GOT3 (cell line): ENCODE measurements at regions not wholly inside any gene's neighbourhood (a gene's known extent, or its start where the extent isn't known, plus 50 kb on each side); places are given as distances from the start of the nearest gene placed in this dataset.
"Not testable (repeated sequence)": the region's sequence is repeated elsewhere in the genome, so short reads cannot be mapped to it uniquely, and the experiment has no call there.

ENCODE experiments used
- DNase-seq: peaks from one replicate; lab custom pipeline; 2025; ENCODE audit warnings: mixed read lengths; lab: John Stamatoyannopoulos, UW

DNA sequence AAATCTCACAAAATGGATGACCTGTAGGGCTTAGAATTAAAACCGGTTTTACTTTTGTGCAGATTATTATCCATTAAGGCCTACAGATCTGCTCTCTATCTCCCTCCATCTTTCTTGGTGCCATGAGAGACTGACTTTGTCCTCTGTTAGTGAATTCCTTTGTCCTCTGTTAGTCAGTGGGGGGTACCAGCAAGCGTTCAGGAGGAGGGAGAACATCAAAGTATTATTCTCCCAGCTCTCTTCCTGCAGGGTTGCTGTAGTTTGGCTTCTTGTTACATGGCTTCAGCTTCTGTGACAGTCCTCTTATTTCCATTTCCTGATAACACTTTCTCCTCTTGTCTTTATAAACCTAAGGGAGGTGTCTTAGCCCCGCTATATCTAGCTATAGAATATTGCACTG lies 850.5 kb upstream of the SEMA6A start:
- no peak for DNase-seq

DNA sequence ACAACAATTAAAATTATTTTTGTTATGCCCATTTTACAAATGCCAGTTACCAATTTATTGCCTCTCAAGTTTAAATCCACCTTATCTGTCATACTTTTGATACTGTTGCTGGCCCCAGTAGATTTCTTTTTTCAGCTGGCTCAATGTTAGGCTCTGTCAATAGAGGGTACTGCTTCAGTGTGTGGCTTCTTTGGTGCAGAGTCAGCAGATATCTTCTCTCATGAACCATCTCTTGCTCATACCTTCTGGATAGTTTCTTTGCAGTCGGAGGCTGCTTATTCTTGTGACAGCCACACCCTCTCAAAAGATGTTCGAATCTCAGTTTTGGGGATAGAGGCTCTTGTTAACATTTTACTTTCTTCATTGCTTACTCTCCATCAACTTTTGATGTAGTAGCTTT lies 849.9 kb upstream of the SEMA6A start:
- no peak for DNase-seq

DNA sequence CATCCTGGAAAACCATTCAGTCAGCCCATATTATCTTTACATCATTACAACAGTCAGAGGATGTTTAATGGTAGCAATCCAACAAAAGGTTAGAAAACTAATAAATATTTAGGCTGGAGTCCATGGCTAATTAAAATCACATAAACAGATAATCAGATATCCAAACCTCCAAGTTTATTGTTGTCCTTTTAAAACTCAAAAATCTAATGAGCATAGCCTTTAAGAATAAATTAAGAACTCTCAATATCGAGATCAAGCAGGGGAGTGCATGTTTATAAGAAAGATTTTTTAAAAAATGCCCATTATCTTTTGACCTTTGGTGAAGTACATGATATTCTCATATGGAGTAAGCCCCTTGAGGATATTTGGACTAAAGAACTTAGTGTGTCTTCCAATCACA lies 842.9 kb upstream of the SEMA6A start:
- no peak for DNase-seq

DNA sequence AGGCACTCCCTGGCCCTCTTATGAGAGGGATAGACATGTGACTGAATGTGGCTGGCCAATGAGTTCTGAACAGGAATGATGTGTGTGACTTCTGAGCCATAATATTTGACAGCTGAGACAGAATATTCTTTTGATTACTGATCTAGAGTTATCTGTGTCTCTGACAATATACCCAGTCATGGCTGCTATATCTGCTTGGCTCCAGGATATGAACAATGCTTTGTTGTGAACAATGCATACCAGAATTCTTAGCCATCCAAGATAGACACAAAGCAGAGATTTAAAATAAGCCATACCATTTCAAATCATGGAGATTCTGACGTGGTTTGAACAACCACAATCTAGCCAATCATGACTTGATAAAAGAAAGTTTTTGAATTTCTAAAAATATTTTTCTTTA lies 840.3 kb upstream of the SEMA6A start:
- no peak for DNase-seq

DNA sequence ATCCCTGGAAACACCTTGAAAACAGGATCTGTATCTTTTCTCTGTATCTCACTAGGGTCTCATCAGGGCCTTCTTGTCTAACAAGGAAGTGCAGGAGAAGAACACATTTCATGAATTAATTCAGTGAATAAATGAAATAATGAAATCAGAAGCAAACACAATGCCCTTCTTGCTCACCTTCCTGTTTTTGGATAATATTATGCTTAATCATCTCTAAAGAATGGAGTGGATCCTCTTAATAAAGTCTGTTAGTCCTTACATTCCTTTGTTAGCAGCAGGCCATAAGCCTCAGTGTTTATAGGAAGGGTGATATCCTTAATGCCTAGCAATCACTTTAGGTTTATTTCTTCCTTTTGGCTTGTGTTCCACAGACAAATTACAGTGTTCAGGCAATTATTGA lies 837.1 kb upstream of the SEMA6A start:
- no peak for DNase-seq

DNA sequence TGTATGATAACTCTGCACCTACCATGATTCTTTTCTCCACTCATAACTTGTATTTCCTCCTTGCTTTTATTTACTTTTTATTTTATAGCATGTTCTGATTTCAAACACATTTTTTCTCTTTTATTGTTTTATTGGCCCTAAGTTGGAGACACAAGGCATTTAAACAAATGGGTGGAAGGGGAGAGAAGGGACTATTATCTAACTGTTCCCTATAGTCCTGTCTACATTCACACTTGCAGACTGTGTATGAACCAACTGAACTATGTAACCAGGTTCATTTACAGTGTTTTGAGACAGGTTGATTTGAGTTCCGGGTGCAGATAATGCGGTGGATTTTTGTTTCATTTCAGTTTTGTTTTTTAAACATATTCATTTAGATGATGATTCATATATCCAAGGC lies 830.6 kb upstream of the SEMA6A start:
- DNase-seq: no peak

DNA sequence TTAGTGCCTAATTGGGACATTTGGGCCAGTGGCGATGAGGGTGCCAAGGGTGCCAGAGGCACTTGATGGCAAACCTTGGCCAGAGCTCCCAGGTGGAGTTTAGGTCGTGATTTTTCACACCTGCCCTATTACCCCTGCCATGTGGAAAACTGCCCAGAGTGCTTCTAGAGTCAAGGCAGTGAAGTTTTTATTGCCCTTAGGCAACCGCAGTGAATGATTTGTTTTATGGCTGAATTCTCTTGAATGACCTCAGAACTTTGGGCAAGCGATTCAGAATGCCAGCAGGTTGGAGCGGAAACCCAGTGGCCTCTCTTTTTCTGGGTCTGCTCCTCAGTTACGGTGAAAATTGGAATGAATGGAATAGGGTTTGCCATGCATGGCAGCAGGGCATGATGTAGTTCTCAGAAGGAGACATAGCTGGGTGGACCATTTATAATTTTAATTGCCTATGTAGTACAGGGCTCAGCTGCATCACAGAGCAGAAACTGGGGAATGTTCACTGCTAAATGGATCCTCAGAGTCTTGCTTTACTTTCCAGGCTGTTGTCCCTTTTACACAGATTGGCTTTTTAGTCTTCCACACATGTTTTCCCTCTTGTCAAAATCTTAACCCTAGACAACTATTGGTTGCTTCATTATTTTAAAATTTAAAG lies 820.0 kb upstream of the SEMA6A start:
- no peak for DNase-seq

DNA sequence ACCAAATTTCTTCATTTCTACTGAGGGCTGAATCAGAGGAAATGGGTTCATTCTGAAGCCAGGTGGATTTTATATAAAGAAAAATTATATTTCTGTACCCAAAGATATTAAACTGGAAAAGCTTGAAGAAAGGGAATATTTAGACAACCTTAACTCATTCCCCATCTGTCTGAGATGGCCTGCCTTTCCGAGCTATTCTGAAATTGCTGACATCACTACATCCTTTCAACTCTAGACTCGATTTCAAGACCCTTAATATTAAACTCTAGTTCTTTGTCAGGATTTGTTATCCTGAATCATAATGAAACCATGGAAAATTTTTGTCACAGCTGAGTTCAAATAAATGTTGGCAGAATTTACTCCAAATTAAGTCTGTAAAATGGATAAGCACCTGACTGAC lies 818.5 kb upstream of the SEMA6A start:
- DNase-seq: no peak

DNA sequence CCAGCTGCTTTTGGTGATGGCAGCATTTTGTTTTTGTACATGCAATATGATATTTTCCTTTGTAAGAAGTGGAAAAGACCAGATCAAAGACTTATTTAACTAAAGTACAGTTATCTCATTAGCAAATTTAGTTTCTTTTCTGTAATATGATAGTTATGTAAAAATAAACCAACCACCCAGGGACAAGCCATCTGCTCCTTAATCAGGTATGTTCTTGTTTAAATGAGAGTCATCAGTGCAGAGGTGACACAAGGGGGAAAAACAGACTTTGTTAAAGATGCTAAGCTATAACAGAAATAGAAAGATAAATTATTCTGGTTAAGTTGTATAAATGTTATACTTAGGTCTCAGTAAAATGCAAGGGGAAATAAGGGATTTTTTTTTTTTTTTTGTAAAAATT lies 805.7 kb upstream of the SEMA6A start:
- DNase-seq: no peak

DNA sequence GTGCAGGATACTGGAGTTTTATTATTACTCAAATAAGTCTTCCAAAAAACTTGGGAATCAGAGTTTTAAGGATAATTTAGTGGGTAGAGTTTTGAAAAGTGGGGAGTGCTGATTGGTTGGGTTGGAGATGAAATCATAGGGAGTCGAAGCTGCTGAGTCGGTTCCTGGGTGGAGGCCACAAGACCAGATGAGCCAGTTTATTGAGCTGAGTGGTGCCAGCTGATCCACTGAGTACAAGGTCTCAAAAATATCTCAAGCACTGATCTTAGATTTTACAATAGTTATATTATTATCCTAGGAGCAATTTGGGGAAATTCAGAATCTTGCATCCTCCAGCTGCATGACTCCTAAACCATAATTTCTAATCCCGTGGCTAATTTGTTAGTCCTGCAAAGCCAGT lies 804.9 kb upstream of the SEMA6A start:
- DNase-seq: no peak

DNA sequence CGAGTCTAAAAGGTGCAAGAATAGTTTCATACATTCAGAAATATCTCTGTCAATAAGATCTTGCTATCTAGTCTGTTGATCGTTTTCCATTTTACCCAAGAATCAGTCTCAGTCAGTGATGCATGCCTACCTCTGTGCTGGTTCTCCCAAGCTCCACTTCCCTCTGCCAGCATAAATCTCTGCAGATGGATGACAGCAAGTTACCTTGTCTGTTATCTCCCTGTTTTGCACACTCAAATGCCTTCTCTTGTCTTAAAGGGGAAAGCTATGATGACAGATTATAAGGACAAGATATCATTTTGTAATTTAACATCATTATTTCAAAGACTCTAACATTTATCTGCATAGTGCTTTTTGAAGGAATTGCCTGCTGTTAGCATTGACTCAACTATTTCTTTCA lies 802.1 kb upstream of the SEMA6A start:
- DNase-seq: no peak

DNA sequence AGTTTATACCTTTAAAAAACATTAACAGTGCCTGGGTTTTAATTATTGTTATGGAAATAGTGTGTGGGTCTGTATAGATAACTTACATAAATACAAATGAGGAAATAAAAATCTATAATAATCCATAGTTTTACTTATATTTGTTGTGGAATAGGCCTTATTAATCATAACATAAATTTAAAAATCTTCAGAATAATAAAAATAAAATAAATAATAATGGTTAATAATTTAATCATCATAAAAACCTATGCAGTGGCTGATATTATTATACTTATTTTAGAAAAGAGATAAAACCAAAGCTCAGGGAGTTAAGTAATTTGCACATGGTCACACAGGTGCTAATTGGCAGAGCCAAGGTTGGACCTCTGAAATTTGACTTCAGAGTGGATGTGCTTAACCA lies 785.3 kb upstream of the SEMA6A start:
- no peak for DNase-seq

DNA sequence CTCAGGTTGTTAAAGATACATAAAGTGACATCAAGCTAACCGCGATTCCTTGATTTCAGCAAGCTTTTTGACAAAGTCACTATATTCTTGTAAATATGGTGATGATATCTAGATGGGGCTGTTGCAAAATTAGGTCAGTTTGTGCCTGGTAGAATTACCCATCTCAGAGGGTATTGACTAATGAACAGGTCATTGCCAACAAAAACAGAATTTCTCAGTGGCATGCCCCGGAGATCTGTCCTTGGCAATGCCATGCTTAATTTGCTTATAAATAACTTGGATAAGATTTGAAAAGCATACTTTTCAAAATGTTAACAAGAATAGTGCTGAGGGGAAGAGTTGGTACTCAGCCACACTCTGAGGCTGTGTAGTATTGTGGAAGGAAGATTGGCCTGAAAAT lies 783.3 kb upstream of the SEMA6A start:
- DNase-seq: no peak

DNA sequence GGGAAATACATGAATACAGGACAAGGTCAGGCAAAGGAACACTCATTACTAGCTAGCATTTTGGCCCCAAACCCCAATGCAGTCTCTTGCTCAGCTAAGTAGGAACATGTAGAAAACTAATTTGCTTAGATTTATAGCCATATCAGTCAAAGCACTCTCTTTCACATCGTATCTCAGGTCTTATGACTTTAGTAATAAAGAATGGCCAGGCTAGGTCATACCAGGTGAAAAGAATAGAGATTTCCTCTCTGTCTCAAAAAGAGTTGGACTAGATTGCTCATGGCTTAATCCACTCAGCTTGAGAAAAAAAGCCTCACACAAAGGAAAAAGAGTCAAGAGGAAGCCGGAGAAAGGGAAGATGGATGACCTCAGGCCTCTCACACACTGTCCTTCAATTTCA lies 772.7 kb upstream of the SEMA6A start:
- DNase-seq: no peak

DNA sequence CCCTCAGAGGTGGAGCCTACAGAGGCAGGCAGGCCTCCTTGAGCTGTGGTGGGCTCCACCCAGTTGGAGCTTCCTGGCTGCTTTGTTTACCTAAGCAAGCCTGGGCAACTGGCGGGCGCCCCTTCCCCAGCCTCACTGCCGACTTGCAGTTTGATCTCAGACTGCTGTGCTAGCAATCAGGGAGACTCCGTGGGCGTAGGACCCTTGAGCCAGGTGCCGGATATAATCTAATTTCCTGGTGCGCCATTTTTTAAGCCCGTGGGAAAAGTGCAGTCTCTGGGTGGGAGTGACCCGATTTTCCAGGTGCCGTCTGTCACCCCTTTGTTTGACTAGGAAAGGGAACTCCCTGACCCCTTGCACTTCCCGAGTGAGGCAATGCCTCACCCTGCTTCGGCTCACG lies 769.1 kb upstream of the SEMA6A start:
- DNase-seq: not testable (repeated sequence)

DNA sequence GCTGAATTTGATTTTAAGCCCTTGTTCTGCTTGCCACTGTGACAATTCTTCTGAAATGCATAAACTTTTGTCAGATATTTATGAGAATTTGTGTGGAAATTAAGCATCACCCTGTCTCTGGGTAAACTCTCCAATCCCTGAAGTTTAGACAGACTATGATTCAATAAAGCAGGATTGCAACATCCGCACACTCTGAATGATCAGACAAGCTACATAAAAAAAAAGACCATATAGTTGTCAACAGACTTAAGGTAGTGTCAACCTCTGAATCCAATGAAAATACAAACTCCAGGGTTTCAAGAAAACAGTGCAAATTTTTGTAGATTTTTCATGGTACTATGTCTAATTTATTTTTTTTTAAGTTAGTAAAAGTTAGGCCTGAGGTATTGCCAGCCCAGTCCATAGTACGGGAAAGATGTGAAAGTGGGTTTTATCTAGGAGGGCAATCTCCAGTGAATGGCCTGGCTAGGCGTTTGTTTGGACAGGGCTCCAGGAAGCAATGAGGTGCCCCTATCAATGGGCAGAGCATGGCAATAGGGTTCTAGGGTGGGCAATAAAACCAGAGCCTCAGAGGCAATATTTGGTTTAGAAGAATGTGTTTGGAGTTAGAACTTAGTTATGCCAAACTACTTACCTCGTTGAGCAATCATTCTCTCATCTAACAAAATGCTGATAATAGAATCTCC lies 762.6 kb upstream of the SEMA6A start:
- no peak for DNase-seq

DNA sequence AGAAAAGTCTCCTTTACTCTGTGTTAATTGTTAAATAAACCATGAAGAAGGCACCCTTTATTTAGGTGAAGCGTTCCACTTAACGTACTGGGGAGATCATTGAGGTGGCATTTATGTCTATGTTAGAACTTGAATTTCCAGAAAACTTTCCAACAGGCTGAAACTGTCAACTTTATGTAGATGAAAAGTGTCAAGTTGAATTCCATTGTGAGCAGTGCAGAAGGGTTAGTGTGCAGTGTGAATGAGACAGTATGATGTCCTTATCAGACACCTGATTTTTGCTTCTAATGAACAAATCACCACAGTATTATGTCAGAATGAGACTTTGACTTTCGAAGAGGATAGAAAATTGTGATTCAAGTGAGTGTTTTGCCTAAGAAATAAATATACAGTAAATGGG lies 761.6 kb upstream of the SEMA6A start:
- DNase-seq: no peak

DNA sequence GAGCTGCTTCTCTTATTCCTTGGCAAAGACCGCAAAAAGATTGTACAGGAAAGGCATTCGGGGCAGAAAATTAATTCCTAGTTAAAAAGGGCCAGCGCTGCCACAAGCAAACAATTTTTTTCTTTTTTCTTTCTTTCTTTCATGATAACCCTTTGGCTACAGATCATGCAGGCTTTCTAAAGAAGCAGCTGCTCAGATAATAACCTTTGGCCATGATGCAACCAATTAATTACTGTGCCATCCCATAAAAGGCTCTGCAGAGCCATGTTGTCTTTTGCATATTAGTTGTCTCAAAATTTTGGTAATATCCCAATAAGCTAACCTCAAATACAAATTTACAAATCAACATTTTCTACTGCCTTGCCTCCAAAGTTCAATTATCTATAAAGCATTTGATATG lies 758.4 kb upstream of the SEMA6A start:
- DNase-seq: no peak

DNA sequence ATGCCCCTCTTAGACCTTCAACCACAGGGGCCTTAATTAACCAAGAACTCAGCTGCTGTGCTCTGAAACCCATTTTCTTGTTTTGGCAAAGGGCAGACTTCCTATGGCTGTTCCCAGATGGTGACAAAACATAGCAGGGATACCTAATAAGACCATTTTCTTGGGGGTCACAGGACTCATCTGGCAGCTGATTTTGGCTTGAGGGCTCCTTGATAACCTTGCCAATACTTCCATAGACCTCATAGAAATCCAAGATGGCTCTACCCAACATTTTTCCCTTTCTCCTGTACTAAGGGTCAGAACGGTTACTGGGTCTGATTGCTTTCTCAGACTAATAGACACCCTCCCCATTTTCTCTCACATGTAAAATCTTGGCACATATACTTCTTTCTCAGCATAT lies 757.7 kb upstream of the SEMA6A start:
- DNase-seq: no peak

DNA sequence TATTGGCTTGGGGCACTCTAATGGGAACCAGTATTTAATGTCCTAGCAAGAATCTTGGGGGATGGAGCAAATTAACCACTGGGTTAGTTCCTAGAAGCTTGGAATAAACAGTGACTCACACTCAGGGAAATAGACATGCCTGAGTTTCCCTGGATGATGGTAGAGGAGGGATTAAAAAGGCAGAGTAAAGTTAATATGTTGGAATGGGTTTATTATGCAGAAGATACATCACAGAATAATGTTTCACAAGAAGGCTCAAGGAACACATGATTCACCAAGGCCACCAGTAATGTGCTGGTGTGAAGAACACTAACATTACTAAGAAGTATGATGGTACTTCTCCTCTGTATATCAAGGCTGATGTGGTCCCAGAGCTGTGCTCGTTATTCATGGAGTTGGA lies 752.9 kb upstream of the SEMA6A start:
- DNase-seq: no peak

DNA sequence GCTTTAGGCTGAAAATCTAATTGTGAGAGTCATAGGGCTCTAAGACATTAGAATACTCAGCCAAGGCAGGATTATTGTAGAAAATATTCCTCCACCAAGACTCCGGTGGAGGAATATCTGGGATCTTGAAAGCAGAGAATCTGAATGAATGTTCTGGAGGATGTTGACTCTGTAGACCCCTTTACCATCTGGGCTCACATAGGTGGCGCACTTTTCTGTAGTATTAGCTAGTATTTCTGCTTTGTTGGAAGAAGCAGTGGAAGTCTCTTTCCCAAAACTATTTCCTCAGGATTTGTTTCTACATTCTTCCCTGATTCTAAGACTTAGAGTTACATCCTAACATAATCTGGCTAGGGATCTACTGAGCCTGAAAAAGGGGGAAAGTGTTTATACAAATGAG lies 752.4 kb upstream of the SEMA6A start:
- DNase-seq: no peak

DNA sequence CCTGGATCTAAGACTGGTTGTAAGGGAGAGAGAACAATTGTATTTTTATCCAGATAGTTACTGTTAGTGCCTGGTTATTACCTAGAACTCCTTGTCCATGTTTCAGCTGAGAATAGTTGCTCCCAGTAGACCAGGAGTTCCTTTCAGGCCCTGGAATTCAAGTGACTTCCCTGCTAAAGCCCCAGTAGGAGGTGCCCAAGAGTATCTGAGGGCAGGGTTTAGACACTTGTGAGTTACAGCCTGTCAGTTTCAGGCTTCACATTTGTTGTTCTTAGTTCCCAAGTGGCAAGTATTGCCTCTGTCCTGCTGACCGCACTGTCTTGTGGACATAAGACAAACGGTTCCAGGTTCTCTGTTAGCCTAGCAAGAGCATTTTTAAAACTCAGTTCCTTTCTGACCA lies 743.9 kb upstream of the SEMA6A start:
- no peak for DNase-seq

DNA sequence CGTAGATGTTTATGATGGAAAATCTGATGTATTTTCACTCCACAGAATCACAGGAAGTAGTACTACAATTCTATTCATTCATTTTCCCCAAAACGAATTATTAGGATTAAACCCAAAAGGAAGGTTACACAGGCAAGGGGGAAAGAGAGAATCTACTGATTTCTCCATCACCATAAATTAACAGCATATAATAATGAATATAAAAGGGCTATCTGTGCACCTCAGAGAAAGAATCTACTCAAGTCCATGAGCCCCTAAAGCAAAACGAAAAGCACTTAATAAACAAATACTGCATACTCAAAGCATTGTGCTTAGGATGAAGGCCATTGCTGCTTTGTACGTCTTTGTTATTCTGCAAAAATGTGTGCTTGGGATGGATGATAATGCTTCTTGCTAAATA lies 740.5 kb upstream of the SEMA6A start:
- no peak for DNase-seq

DNA sequence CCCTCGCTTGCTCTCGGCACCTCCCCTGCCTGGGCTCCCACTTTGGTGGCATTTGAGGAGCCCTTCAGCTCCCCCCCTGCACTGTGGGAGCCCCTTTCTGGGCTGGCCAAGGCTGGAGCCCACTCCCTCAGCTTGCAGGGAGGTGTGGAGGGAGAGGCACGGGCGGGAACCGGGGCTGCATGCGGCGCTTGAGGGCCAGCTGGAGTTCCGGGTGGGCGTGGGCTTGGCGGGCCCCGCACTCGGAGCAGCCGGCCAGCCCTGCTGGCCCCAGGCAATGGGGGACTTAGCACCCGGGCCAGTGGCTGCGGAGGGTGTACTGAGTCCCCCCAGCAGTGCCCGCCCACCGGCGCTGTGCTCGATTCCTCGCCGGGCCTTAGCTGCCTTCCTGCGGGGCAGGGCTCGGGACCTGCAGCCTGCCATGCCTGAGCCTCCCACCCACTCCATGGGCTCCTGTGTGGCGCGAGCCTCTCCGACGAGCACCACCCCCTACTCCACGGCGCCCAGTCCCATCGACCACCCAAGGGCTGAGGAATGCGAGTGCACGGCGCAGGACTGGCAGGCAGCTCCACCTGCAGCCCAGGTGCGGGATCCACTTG lies 730.0 kb upstream of the SEMA6A start:
- DNase-seq: not testable (repeated sequence)
